GM18511 (cell line): ENCODE measurements at regions not wholly inside any gene's neighbourhood (a gene's known extent, or its start where the extent isn't known, plus 50 kb on each side); places are given as distances from the start of the nearest gene placed in this dataset.

ENCODE experiments used
- ATAC-seq: cut with Tn5 transposase; IDR thresholded peaks from one replicate; pipeline ENCODE4 v1.9.1; 2021; ENCODE audit warnings: mild to moderate bottlenecking, moderate library complexity; ENCODE audit not compliant: unreplicated experiment

DNA sequence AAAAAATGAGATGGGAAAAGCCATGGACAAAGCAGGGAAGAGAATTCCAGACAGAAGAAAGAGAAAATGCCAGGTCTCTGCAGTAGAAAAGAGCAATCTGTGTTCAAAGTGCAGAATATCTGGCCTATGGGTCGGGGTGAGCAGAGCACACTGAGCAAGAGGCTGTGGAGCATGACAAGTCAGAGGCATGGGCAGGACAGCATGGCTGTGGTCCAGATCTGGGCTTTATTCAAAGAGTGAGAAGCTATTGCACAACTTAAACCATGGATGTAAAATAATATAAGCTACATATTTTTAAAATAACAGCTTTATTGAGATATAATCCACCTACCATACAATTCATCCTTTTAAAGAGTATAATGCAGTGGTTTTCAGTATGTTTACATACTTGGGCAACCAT lies 133.1 kb upstream of the SPDL1 start:
- ATAC-seq = no peak

- no peak for ATAC-seq
Observed at GRCh38 chr5:169448826-169449225, 134.7 kb upstream of the SPDL1 start.

GRCh38 chr5:169445191-169445590 lies 138.4 kb upstream of the SPDL1 start:
- ATAC-seq = no peak

- ATAC-seq = no peak
Observed at GRCh38 chr5:169442913-169443784, 140.4 kb upstream of the SPDL1 start.

DNA sequence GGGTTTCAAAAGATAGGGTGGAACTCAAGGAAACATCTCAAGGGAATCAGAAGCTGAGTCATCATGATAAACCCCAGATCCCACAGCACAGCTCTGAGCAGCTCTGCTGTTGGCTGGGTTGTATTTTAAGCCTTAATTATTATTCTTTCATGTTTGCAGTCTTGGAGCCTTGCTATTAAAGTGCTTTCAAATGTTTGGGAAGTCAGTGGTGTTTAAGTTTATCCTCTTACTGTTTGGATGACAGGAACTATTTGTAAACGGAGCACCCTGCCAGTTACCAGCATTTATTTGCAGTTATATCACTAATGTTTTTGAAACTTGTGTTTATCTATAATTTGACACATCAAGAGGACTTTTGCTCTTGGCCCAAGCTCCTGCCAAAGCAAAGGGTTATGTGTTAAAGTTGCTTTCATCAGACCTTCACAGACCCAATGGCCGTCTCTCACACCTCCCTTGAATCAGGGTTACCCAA lies 141.1 kb upstream of the SPDL1 start:
- ATAC-seq = no peak

GRCh38 chr5:169440107-169440705 lies 139.3 kb upstream of the SLIT3 start:
- ATAC-seq = no peak

DNA sequence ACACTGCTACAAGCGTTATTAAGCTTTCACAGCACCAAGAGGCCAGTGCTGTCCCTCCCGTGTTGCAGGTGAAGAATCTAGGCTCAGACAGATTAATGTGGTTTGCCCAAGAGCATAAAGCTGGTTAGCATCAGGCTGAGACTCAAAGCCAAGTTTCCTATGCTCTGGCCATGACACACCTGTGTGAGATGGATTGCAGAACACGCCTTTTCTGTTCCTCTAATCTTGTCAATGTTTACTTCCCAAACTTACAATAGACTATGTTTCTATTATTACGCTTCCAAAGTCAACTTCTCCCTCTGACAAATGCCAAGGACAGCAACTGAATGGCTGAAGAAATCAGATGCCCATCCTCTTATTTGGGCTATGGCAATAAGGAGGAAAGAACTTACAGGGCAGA lies 138.4 kb upstream of the SLIT3 start:
- ATAC-seq = no peak

GRCh38 chr5:169435506-169436229 lies 134.7 kb upstream of the SLIT3 start:
- ATAC-seq = no peak

GRCh38 chr5:169433221-169433651 lies 132.3 kb upstream of the SLIT3 start:
- no peak for ATAC-seq

DNA sequence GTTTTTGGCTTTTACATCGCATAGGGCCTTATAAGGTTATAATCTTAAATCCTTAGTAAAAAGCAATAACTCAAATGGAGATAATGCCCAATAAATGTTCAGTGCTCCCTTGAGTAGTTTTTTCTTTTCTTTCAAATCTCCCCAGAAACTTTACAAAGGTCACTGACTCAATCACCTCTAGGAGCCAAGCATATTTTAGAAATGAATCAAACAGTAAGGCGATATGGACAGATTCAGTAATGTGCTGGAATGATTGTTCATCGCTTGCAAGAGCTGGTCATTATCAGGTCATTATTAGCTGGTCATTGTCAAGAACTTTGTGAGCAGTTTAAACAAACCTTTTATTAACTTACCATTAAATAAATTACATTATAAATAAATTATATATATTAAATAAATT lies 130.4 kb upstream of the SLIT3 start:
- no peak for ATAC-seq

GRCh38 chr5:169430671-169431070 lies 129.7 kb upstream of the SLIT3 start:
- ATAC-seq = no peak

DNA sequence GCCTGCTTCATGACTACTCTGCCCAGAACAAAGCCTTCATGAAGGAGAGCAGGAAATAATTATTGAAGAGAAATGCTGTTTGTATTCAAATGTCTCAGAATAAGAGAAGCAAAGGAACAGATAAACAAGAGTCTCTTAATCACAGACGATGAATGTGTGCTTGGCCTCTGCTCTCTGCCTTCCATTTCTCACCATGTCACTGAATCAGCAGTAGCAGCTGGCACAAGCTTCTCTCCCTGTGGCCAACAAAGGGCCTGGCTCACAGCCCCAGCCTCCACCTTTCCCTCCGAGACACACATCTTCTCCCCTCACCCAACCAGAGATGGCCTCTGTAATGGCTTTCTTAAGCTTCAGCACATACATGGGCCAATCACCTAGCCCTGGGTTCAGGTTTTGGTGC lies 128.1 kb upstream of the SLIT3 start:
- no peak for ATAC-seq

DNA sequence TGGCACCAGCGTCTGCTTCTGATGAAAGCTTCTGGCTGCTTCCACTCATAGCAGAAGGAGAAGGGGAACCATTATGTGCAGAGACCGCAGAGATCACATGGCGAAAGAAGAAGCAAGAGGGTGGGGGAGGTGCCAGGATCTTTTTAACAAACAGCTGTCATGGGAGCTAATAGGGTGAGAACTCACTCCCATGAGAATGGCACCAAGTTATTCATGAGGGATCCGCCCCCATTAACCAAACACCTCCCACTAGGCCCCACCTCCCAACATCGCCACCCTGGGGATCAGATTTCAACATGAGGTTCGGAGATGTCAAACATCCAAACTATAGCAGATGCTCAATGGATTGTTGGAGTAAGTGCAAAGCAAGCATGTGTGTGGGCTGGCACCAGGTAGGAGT lies 125.8 kb upstream of the SLIT3 start:
- peak; percentile 45 for ATAC-seq

DNA sequence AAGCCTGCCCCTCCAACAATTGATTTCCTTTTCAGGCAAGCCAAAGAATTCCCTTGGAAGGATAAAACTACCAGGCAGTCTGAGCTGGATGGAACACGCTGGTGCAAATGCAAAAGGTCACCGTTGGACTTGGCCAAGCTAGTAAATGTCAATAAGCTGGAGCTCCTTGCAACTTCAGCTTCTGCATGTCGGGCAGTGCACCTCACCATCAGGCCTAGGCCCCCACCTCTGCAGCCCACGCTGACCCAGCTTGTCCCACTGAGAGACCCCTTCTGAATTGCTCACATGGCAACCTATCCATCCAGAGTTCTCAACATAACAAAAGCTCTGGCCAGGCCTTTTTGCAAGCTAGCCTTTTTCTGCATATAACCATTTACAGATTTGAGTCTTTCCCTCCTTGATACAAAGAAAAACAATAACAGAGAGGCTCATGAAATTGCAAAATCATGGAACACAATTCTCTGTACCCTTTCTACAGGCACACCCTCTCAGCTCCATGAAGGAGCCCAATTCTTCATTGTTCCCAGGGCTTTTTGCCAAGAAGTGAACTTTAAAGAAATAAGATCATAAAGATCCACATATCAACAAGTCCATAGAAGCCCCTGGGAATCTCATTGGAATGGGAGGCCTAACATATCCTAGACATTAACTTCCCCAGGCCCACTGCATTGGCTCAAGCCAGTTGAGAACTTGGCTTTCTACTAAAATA lies 123.9 kb upstream of the SLIT3 start:
- no peak for ATAC-seq

- no peak for ATAC-seq
Observed at GRCh38 chr5:169424279-169424655, 123.3 kb upstream of the SLIT3 start.

GRCh38 chr5:169423580-169424278 lies 122.8 kb upstream of the SLIT3 start:
- ATAC-seq = no peak

GRCh38 chr5:169422087-169422486 lies 121.1 kb upstream of the SLIT3 start:
- no peak for ATAC-seq

- ATAC-seq = no peak
Observed at GRCh38 chr5:169421677-169422076, 120.7 kb upstream of the SLIT3 start.

- ATAC-seq = no peak
Observed at GRCh38 chr5:169417676-169418075, 116.7 kb upstream of the SLIT3 start.

DNA sequence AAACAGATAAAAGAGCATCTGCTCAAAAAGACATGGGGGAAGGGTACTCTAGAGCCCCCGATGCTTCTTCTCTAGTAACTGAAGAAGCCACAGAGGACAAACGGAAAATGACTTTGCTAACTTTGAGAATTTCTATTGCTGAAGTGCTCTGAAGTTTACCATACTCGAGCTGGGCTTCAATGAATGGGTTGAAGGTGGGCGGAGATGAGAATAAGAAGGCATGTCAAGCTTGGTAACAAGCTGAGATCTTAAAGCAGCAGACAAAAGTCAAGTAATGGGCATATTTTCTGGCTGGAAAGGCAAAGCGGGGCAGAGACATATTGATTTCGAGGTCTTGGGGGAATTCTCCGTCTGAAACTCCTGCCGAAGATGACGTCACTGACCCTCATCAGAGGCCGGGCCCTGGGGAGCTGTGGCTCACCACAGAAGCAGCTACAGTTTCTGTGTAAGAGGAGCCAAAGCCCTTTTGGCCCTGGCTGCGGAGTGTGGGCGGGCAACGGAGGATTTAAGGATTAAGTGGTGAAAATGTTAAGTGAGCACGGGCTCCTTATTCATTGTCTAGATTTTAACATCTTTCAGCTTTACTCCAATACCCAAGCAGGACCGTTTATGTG lies 115.8 kb upstream of the SLIT3 start:
- ATAC-seq = peak; percentile 99
